ENCODE measurements at regions not wholly inside any gene's neighbourhood (a gene's known extent, or its start where the extent isn't known, plus 50 kb on each side); places are given as distances from the start of the nearest gene placed in this dataset.

DNA sequence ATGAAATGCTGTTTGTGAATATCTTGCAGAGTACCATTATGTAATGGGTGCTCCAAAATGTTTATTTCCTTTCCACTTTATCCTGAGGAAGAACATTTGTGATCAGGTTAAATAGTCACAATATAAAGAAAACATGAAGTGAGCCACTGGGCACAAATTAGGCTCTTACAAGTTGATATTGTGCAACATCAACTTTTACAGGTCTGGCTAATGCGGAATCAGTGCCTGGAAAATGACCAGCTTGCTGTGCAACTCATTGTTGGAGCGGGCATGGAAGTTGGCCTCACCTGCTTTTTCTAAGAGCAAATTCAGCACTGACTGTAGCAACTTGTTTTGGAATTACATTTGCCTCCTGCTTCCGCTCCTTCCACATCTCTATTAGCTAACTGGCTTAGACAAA lies 216.9 kb upstream of the PLPPR1 start:
- TF ChIP-seq, protein P1, sequence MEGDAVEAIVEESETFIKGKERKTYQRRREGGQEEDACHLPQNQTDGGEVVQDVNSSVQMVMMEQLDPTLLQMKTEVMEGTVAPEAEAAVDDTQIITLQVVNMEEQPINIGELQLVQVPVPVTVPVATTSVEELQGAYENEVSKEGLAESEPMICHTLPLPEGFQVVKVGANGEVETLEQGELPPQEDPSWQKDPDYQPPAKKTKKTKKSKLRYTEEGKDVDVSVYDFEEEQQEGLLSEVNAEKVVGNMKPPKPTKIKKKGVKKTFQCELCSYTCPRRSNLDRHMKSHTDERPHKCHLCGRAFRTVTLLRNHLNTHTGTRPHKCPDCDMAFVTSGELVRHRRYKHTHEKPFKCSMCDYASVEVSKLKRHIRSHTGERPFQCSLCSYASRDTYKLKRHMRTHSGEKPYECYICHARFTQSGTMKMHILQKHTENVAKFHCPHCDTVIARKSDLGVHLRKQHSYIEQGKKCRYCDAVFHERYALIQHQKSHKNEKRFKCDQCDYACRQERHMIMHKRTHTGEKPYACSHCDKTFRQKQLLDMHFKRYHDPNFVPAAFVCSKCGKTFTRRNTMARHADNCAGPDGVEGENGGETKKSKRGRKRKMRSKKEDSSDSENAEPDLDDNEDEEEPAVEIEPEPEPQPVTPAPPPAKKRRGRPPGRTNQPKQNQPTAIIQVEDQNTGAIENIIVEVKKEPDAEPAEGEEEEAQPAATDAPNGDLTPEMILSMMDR (IDR thresholded peaks at IDR 0.05), result no peak
- no peak for TF ChIP-seq POLR2A (IDR thresholded peaks at IDR 0.05)
- no peak for TF ChIP-seq POLR2AphosphoS5 (IDR thresholded peaks at IDR 0.05)
